ENCODE measurements at regions not wholly inside any gene's neighbourhood (a gene's known extent, or its start where the extent isn't known, plus 50 kb on each side); places are given as distances from the start of the nearest gene placed in this dataset.

- H3K36me3 ChIP-seq: no peaks in the 10 kb centered on the region
- TF ChIP-seq POLR2A (IDR thresholded peaks at IDR 0.05) (peak in 1 of 2 donors; percentile 33), CTCF (IDR thresholded peaks at IDR 0.05) (no peak)
- DNase-seq: peak in 2 of 3 donors; percentile 66 to 78
- peak overlapping the region in 3 of 4 donors; percentile 49 to 81 (median 75) for H3K27ac ChIP-seq
- H3K9me3 ChIP-seq: no peaks in the 10 kb centered on the region
- no peak overlapping the region for H3K4me3 ChIP-seq
- peaks cover 0 to 41% (median 4%) of the 10 kb centered on the region in 4 donors for H3K4me1 ChIP-seq
- no peaks in the 10 kb centered on the region for H3K27me3 ChIP-seq
Measured at GRCh38 chr1:229221106-229222019, 49.5 kb upstream of the RAB4A start.

All from Peyer's patch (tissue), 4 donors.